ENCODE measurements at regions not wholly inside any gene's neighbourhood (a gene's known extent, or its start where the extent isn't known, plus 50 kb on each side); places are given as distances from the start of the nearest gene placed in this dataset.

DNA sequence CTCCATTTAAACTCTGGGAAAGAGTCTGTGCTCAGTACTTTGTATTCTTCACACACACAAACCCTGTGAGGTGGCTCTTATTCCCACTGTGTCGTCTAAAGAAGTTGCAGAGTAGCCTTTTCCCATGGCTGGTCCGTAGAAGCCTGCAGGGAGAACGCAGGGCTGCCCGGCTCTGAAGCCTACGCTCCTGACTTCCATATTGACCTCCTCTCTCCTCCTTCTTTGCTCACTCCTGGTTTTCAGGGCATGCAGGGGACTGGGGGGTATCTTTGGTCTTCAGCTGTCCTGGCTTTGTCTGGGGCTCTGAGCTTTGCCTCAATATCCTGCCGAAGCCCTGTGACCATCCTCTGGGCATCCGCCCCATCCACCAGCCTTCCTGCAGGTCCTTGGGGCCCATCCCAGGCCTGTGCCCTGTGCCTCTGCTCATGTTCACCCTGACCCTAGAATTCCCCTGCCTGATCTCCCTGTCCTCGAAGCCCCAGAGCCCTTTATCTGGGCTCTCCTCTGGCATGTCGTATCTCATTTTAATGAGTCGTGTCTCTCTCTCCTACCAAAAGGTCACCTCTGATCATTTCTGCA lies 83.8 kb upstream of the FSTL4 start:
- TF ChIP-seq CTCF (IDR thresholded peaks at IDR 0.05) (no peak), POLR2A (IDR thresholded peaks at IDR 0.05) (no peak)

Measured in adrenal gland (tissue), 5 donors.